Caco-2 (cell line): ENCODE measurements at regions not wholly inside any gene's neighbourhood (a gene's known extent, or its start where the extent isn't known, plus 50 kb on each side); places are given as distances from the start of the nearest gene placed in this dataset.

ENCODE experiments used
- BruUV-seq: library from RNA; stranded (reverse); fragments of 400-500 nt; replicated peaks from 2 replicates; lab custom pipeline; 2021; lab: Mats Ljungman, UMichigan
- CTCF ChIA-PET: fragments of 300-600 bp; sonication (Branson Sonifier 250); formaldehyde crosslinking; loops from one replicate; lab custom pipeline; 2022; ENCODE audit warnings: antibody characterized with exemption; lab: Charles Lee
- POLR2A ChIA-PET: fragments of 300-600 bp; sonication (Branson Sonifier 250); formaldehyde crosslinking; loops from one replicate; lab custom pipeline; 2022; ENCODE audit warnings: antibody characterized with exemption; lab: Charles Lee
- DNase-seq, 2 experiments: peaks; one replicate each; pipeline versions ENCODE4 v3.0.0 to v3.0.0-alpha.2; 2020 to 2022
- H3K27me3 ChIP-seq: replicated peaks from 2 replicates; pipeline ENCODE4 v1.6.0; 2011; ENCODE audit warnings: low read length; ENCODE audit not compliant: control insufficient read depth, insufficient read depth
- H3K36me3 ChIP-seq: 2 replicates; pipeline ENCODE4 v1.5.1; 2011; ENCODE audit warnings: low read length; ENCODE audit not compliant: control insufficient read depth, insufficient read depth
- H3K4me1 ChIP-seq: fragments of 250-450 bp; sonication (Bioruptor Pico); 2 replicates; pipeline ENCODE4 v1.5.1; 2020; ENCODE audit warnings: mild to moderate bottlenecking
- H3K4me3 ChIP-seq: 2 replicates; pipeline ENCODE4 v1.5.1; 2011; ENCODE audit warnings: low read depth, mild to moderate bottlenecking, control low read depth, low read length
- H3K9me3 ChIP-seq: fragments of 250-450 bp; sonication (Bioruptor Pico); 2 replicates; pipeline ENCODE4 v1.5.1; 2020; ENCODE audit warnings: mild to moderate bottlenecking, moderate library complexity
- H3K27ac Mint-ChIP-seq: one replicate; pipeline ENCODE4 v1.8.0; 2022; ENCODE audit warnings: mixed read lengths; ENCODE audit not compliant: unreplicated experiment
- H3K27me3 Mint-ChIP-seq: one replicate; pipeline ENCODE4 v1.8.0; 2022; ENCODE audit warnings: mixed read lengths; ENCODE audit not compliant: insufficient read depth, unreplicated experiment
- H3K36me3 Mint-ChIP-seq: one replicate; pipeline ENCODE4 v1.8.0; 2022; ENCODE audit warnings: mild to moderate bottlenecking, mixed read lengths; ENCODE audit not compliant: insufficient read depth, unreplicated experiment
- H3K4me1 Mint-ChIP-seq: one replicate; pipeline ENCODE4 v1.8.0; 2022; ENCODE audit warnings: low read depth, mixed read lengths; ENCODE audit not compliant: unreplicated experiment
- H3K4me3 Mint-ChIP-seq: one replicate; pipeline ENCODE4 v1.8.0; 2022; ENCODE audit warnings: mild to moderate bottlenecking, moderate library complexity, mixed read lengths; ENCODE audit not compliant: unreplicated experiment
- H3K9me3 Mint-ChIP-seq: one replicate; pipeline ENCODE4 v1.8.0; 2022; ENCODE audit warnings: mixed read lengths; ENCODE audit not compliant: unreplicated experiment
- CTCF ChIP-seq, 2 experiments: fragments of 200-600 bp in 1 of 2; IDR thresholded peaks; 1 replicate in 1 of 2; 2 replicates in 1 of 2; pipeline versions ENCODE4 v1.5.1 to v1.8.0; 2011 to 2022; ENCODE audit warnings: antibody characterized with exemption in 1 of 2, control low read depth in 1 of 2, inconsistent platforms in 1 of 2, low read depth in 1 of 2, low read length in 1 of 2, mild to moderate bottlenecking in 1 of 2, moderate library complexity in 1 of 2; ENCODE audit not compliant: insufficient read depth in 1 of 2, severe bottlenecking in 1 of 2, unreplicated experiment in 1 of 2
- intact Hi-C: fragments of 100-400 bp; cut with micrococcal nuclease; formaldehyde crosslinking; loops from one replicate; pipeline ENCODE4 v1.10.0; 2022; ENCODE audit not compliant: unreplicated experiment

- Histone ChIP-seq H3K4me3 (no peak overlapping the region), H3K36me3 (no peaks in the 10 kb centered on the region), H3K27me3 (no peaks in the 10 kb centered on the region), H3K9me3 (no peaks in the 10 kb centered on the region), H3K4me1 (peaks cover 7% of the 10 kb centered on the region)
- Mint-ChIP-seq H3K36me3 (no peaks in the 10 kb centered on the region), H3K9me3 (no peaks in the 10 kb centered on the region), H3K4me1 (peaks cover 7% of the 10 kb centered on the region), H3K27ac (no peak overlapping the region), H3K4me3 (no peak overlapping the region), H3K27me3 (no peaks in the 10 kb centered on the region)
- CTCF ChIA-PET = no interaction called here
- intact Hi-C loops = no loop called here
- TF ChIP-seq CTCF (IDR thresholded peaks at IDR 0.05; ENCODE audit: insufficient read depth in 1 of 2, low read depth in 1 of 2, low read length in 1 of 2, severe bottlenecking in 1 of 2, unreplicated experiment in 1 of 2) = no peak
- no peak for DNase-seq
- POLR2A ChIA-PET = interaction anchor here (1.0 kb wide), 1 partner anchor 348 kb away, joined by 4 read pairs; the partner anchor contains the start of gene ZFP36L2
- BruUV-seq = no TSS peak
Measured at GRCh38 chr2:42878581-42878980, 86.2 kb upstream of the HAAO start.

- no TSS peak for BruUV-seq
- no peaks in the 10 kb centered on the region for H3K9me3 ChIP-seq
- Mint-ChIP-seq H3K4me1 (peaks cover 7% of the 10 kb centered on the region), H3K9me3 (no peaks in the 10 kb centered on the region), H3K27me3 (no peaks in the 10 kb centered on the region), H3K36me3 (no peaks in the 10 kb centered on the region), H3K4me3 (no peak overlapping the region), H3K27ac (no peak overlapping the region)
- no peak for TF ChIP-seq CTCF (IDR thresholded peaks at IDR 0.05; ENCODE audit: insufficient read depth in 1 of 2, low read depth in 1 of 2, low read length in 1 of 2, severe bottlenecking in 1 of 2, unreplicated experiment in 1 of 2)
- CTCF ChIA-PET = no interaction called here
- DNase-seq = no peak
- no peak overlapping the region for H3K4me3 ChIP-seq
- H3K36me3 ChIP-seq = no peaks in the 10 kb centered on the region
- H3K4me1 ChIP-seq = peaks cover 7% of the 10 kb centered on the region
- no peaks in the 10 kb centered on the region for H3K27me3 ChIP-seq
- POLR2A ChIA-PET = no interaction called here
- intact Hi-C loops = no loop called here
Measured at GRCh38 chr2:42877936-42878335, 85.6 kb upstream of the HAAO start.

- no peaks in the 10 kb centered on the region for H3K9me3 Mint-ChIP-seq
- CTCF ChIA-PET = no interaction called here
- H3K36me3 ChIP-seq = no peaks in the 10 kb centered on the region
- no peak overlapping the region for H3K27ac Mint-ChIP-seq
- no peak overlapping the region for H3K4me3 ChIP-seq
- H3K9me3 ChIP-seq = no peaks in the 10 kb centered on the region
- H3K4me1 ChIP-seq = peaks cover 7% of the 10 kb centered on the region
- no peak for DNase-seq
- no peak for TF ChIP-seq CTCF (IDR thresholded peaks at IDR 0.05; ENCODE audit: insufficient read depth in 1 of 2, low read depth in 1 of 2, low read length in 1 of 2, severe bottlenecking in 1 of 2, unreplicated experiment in 1 of 2)
- no TSS peak for BruUV-seq
- no peaks in the 10 kb centered on the region for H3K27me3 ChIP-seq
- peaks cover 7% of the 10 kb centered on the region for H3K4me1 Mint-ChIP-seq
- no peak overlapping the region for H3K4me3 Mint-ChIP-seq
- intact Hi-C loops = no loop called here
- POLR2A ChIA-PET = no interaction called here
- no peaks in the 10 kb centered on the region for H3K36me3 Mint-ChIP-seq
- H3K27me3 Mint-ChIP-seq = no peaks in the 10 kb centered on the region
Measured at GRCh38 chr2:42877511-42877910, 85.1 kb upstream of the HAAO start.
